Esophagus muscularis mucosa (tissue), 4 donors: ENCODE measurements at regions not wholly inside any gene's neighbourhood (a gene's known extent, or its start where the extent isn't known, plus 50 kb on each side); places are given as distances from the start of the nearest gene placed in this dataset.

Experiments
- EP300 ChIP-seq: sonication (generic); formaldehyde crosslinking; IDR thresholded peaks from one replicate; pipeline ENCODE4 v1.6.1; 2017; ENCODE audit warnings: antibody characterized with exemption
- POLR2A ChIP-seq: fragments of 450-650 bp; IDR thresholded peaks from one replicate; pipeline ENCODE4 v1.6.1; 2017; ENCODE audit warnings: antibody characterized with exemption, moderate library complexity, mild to moderate bottlenecking, low read depth
- POLR2AphosphoS5 ChIP-seq, 2 donors: sonication (generic); formaldehyde crosslinking; IDR thresholded peaks; one replicate each; pipeline ENCODE4 v1.6.1; 2017; ENCODE audit warnings: antibody characterized with exemption in 2 of 2
- TF ChIP-seq, protein P1 (sequence below), 3 experiments: fragments of 200-600 bp in 2 of 3; fragments of 450-650 bp in 1 of 3; sonication (generic) in 2 of 3; IDR thresholded peaks; one replicate each; pipeline ENCODE4 v1.5.1; 2017 to 2019; ENCODE audit warnings: antibody characterized with exemption in 3 of 3, mild to moderate bottlenecking in 2 of 3, moderate library complexity in 1 of 3

DNA sequence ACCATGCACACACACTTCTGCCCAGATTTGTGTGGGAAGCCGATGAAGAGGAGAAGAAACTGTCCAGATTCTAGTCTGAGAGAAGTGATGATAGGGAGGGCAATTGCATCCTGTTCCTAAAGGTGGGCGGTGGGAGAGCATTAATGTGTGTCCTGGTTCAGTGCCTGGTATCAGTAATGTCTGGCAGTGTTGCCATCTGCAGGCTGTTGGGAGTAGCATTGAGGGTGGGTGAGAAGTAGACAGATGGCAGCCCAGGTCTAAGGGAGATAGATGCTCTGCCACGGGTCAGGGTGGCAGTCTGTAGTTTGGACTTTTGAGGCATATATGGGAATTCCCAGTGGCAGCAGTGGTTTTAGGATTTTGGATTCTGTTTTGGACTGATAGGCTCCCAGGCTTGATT lies 156.4 kb downstream of the ETNK1 start:
- TF ChIP-seq POLR2A (no peak), EP300 (no peak), POLR2AphosphoS5 (IDR thresholded peaks at IDR 0.05) (no peak)
- TF ChIP-seq, protein P1, sequence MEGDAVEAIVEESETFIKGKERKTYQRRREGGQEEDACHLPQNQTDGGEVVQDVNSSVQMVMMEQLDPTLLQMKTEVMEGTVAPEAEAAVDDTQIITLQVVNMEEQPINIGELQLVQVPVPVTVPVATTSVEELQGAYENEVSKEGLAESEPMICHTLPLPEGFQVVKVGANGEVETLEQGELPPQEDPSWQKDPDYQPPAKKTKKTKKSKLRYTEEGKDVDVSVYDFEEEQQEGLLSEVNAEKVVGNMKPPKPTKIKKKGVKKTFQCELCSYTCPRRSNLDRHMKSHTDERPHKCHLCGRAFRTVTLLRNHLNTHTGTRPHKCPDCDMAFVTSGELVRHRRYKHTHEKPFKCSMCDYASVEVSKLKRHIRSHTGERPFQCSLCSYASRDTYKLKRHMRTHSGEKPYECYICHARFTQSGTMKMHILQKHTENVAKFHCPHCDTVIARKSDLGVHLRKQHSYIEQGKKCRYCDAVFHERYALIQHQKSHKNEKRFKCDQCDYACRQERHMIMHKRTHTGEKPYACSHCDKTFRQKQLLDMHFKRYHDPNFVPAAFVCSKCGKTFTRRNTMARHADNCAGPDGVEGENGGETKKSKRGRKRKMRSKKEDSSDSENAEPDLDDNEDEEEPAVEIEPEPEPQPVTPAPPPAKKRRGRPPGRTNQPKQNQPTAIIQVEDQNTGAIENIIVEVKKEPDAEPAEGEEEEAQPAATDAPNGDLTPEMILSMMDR (IDR thresholded peaks at IDR 0.05), result no peak
